D721Med (cell line): ENCODE measurements at regions not wholly inside any gene's neighbourhood (a gene's known extent, or its start where the extent isn't known, plus 50 kb on each side); places are given as distances from the start of the nearest gene placed in this dataset.

ENCODE experiments used
- DNase-seq: peaks from one replicate; pipeline ENCODE4 v3.0.0; 2011; ENCODE audit warnings: low spot score; ENCODE audit not compliant: insufficient read length
- FAIRE-seq: peaks from 2 replicates; lab custom pipeline; 2011; peaks lifted over from hg19 to GRCh38; lab: Jason Lieb, UNC
- CTCF ChIP-seq: IDR thresholded peaks from 2 replicates; pipeline ENCODE4 v1.5.1; 2012; ENCODE audit warnings: mild to moderate bottlenecking, control low read depth; ENCODE audit not compliant: insufficient read depth; ENCODE audit errors: missing control alignments

GRCh38 chr3:21290557-21290956, 460.5 kb downstream of the ZNF385D start:
- FAIRE-seq (no peak), DNase-seq (no peak)
- TF ChIP-seq CTCF = peak; percentile 50

GRCh38 chr3:21274079-21274571, 476.9 kb downstream of the ZNF385D start:
- FAIRE-seq = no peak

GRCh38 chr3:21273259-21274025, 477.6 kb downstream of the ZNF385D start:
- FAIRE-seq = no peak
- no peak for TF ChIP-seq CTCF
- DNase-seq = no peak

More at GRCh38 chr3:21274079-21274571, 476.9 kb downstream of the ZNF385D start:
- DNase-seq = no peak
- TF ChIP-seq CTCF = no peak

GRCh38 chr3:21271606-21272016, 479.4 kb downstream of the ZNF385D start:
- FAIRE-seq = no peak
- TF ChIP-seq CTCF = no peak
- no peak for DNase-seq

- FAIRE-seq (no peak), DNase-seq (no peak)
- no peak for TF ChIP-seq CTCF
Measured at GRCh38 chr3:21269882-21270281, 481.1 kb downstream of the ZNF385D start.

GRCh38 chr3:21260507-21260906, 490.5 kb downstream of the ZNF385D start:
- FAIRE-seq (no peak), DNase-seq (no peak)
- TF ChIP-seq CTCF = no peak

- FAIRE-seq = no peak
- DNase-seq = no peak
Measured at GRCh38 chr3:21259896-21260295, 491.1 kb downstream of the ZNF385D start.

More at GRCh38 chr3:21259896-21260295, 491.1 kb downstream of the ZNF385D start:
- no peak for TF ChIP-seq CTCF
